ENCODE measurements at regions not wholly inside any gene's neighbourhood (a gene's known extent, or its start where the extent isn't known, plus 50 kb on each side); places are given as distances from the start of the nearest gene placed in this dataset.

DNA sequence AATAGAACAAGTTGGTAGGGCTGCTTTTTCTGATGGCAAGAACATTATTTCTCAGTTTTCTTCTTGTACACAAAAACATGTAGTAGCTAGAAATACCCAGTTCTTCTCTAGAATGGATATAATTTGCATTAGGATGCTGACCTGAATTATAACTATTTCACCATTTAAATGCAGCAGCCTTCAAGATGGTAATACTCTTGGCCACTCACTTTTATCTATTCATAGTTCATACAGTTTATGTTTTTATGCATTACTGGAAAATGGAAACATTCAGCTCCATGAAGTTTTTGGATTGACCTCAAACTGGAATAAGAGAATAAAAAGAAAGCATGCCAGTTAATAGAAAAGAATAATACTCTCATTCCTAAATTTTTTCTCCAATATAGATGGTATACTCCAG, 487.4 kb downstream of the PABPC4L start:
- Histone ChIP-seq H3K27ac (ENCODE audit: low read length) (peak overlapping the region; percentile 76), H4K20me1 (ENCODE audit: insufficient read depth) (no peaks in the 10 kb centered on the region), H3K27me3 (ENCODE audit: insufficient read depth, low read depth, low read length) (no peaks in the 10 kb centered on the region), H2AFZ (ENCODE audit: low read depth, low read length) (no peak overlapping the region), H3K4me3 (ENCODE audit: low read length) (no peak overlapping the region), H3K36me3 (ENCODE audit: insufficient read depth, low read length) (no peaks in the 10 kb centered on the region), H3K4me2 (ENCODE audit: low read length) (no peak overlapping the region), H3K9ac (ENCODE audit: low read length) (peak overlapping the region; percentile 30), H3K9me3 (ENCODE audit: low read length) (no peaks in the 10 kb centered on the region), H3K9me2 (ENCODE audit: insufficient read depth, low read length) (no peaks in the 10 kb centered on the region), H3K79me2 (replicated peaks; ENCODE audit: insufficient read depth, low read length) (no peaks in the 10 kb centered on the region), H3F3A (ENCODE audit: insufficient read depth, low read length, poor library complexity, severe bottlenecking) (no peaks in the 10 kb centered on the region)
- no peak for TF ChIP-seq TAF1 (IDR thresholded peaks at IDR 0.05; ENCODE audit: low read depth)
- TF ChIP-seq, protein P1, sequence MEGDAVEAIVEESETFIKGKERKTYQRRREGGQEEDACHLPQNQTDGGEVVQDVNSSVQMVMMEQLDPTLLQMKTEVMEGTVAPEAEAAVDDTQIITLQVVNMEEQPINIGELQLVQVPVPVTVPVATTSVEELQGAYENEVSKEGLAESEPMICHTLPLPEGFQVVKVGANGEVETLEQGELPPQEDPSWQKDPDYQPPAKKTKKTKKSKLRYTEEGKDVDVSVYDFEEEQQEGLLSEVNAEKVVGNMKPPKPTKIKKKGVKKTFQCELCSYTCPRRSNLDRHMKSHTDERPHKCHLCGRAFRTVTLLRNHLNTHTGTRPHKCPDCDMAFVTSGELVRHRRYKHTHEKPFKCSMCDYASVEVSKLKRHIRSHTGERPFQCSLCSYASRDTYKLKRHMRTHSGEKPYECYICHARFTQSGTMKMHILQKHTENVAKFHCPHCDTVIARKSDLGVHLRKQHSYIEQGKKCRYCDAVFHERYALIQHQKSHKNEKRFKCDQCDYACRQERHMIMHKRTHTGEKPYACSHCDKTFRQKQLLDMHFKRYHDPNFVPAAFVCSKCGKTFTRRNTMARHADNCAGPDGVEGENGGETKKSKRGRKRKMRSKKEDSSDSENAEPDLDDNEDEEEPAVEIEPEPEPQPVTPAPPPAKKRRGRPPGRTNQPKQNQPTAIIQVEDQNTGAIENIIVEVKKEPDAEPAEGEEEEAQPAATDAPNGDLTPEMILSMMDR (IDR thresholded peaks at IDR 0.05; ENCODE audit: poor library complexity, severe bottlenecking): no peak
- no peak for TF ChIP-seq POLR2AphosphoS5 (IDR thresholded peaks at IDR 0.05)
- no peak for TF ChIP-seq EP300 (conservative IDR thresholded peaks at IDR 0.05; ENCODE audit: poor library complexity, severe bottlenecking)
- TF ChIP-seq, protein P2, sequence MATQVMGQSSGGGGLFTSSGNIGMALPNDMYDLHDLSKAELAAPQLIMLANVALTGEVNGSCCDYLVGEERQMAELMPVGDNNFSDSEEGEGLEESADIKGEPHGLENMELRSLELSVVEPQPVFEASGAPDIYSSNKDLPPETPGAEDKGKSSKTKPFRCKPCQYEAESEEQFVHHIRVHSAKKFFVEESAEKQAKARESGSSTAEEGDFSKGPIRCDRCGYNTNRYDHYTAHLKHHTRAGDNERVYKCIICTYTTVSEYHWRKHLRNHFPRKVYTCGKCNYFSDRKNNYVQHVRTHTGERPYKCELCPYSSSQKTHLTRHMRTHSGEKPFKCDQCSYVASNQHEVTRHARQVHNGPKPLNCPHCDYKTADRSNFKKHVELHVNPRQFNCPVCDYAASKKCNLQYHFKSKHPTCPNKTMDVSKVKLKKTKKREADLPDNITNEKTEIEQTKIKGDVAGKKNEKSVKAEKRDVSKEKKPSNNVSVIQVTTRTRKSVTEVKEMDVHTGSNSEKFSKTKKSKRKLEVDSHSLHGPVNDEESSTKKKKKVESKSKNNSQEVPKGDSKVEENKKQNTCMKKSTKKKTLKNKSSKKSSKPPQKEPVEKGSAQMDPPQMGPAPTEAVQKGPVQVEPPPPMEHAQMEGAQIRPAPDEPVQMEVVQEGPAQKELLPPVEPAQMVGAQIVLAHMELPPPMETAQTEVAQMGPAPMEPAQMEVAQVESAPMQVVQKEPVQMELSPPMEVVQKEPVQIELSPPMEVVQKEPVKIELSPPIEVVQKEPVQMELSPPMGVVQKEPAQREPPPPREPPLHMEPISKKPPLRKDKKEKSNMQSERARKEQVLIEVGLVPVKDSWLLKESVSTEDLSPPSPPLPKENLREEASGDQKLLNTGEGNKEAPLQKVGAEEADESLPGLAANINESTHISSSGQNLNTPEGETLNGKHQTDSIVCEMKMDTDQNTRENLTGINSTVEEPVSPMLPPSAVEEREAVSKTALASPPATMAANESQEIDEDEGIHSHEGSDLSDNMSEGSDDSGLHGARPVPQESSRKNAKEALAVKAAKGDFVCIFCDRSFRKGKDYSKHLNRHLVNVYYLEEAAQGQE (IDR thresholded peaks at IDR 0.05; ENCODE audit: borderline replicate concordance): no peak
- TF ChIP-seq EZH2 (IDR thresholded peaks at IDR 0.05; ENCODE audit: borderline replicate concordance, insufficient read depth, low read length, poor library complexity, severe bottlenecking): no peak
- no peak for TF ChIP-seq RAD21 (conservative IDR thresholded peaks at IDR 0.05)
- no peak for TF ChIP-seq MXI1 (conservative IDR thresholded peaks at IDR 0.05; ENCODE audit: poor library complexity, severe bottlenecking)
- TF ChIP-seq SMC3 (conservative IDR thresholded peaks at IDR 0.05; ENCODE audit: poor library complexity): no peak

DNA sequence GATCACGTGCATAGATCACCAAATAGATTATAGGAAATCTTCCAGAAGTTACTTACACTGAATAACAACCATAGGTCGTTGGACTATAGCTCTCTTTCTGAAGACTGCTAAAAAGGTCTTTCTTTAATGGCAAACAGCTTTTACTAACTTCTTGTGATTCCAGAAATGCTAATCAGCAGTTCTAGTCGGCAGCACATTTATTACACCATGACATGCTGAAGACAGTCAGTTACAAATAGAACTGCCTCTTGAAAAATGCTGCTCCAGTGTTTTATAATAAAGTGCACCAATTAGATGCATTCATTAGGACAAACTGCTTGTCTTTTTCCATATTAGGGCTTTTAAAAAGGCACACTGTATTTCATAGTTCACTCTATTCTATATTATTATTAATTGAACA, 488.2 kb downstream of the PABPC4L start:
- H3K36me3 ChIP-seq (ENCODE audit: insufficient read depth, low read length): no peaks in the 10 kb centered on the region
- peak overlapping the region; percentile 30 for H3K9ac ChIP-seq (ENCODE audit: low read length)
- H3K9me3 ChIP-seq (ENCODE audit: low read length): no peaks in the 10 kb centered on the region
- H3F3A ChIP-seq (ENCODE audit: insufficient read depth, low read length, poor library complexity, severe bottlenecking): no peaks in the 10 kb centered on the region
- TF ChIP-seq TAF1 (IDR thresholded peaks at IDR 0.05; ENCODE audit: low read depth): no peak
- peak; percentile 43 for TF ChIP-seq POLR2AphosphoS5 (IDR thresholded peaks at IDR 0.05)
- TF ChIP-seq, protein P2 (IDR thresholded peaks at IDR 0.05; ENCODE audit: borderline replicate concordance): no peak
- TF ChIP-seq SMC3 (conservative IDR thresholded peaks at IDR 0.05; ENCODE audit: poor library complexity): no peak
- no peak for TF ChIP-seq EZH2 (IDR thresholded peaks at IDR 0.05; ENCODE audit: borderline replicate concordance, insufficient read depth, low read length, poor library complexity, severe bottlenecking)
- TF ChIP-seq EP300 (conservative IDR thresholded peaks at IDR 0.05; ENCODE audit: poor library complexity, severe bottlenecking): peak; percentile 36
- no peak for TF ChIP-seq MXI1 (conservative IDR thresholded peaks at IDR 0.05; ENCODE audit: poor library complexity, severe bottlenecking)
- TF ChIP-seq, protein P1 (IDR thresholded peaks at IDR 0.05; ENCODE audit: poor library complexity, severe bottlenecking): no peak
- TF ChIP-seq RAD21 (conservative IDR thresholded peaks at IDR 0.05): peak; percentile 16
- peak overlapping the region; percentile 76 for H3K27ac ChIP-seq (ENCODE audit: low read length)
- peak overlapping the region; percentile 46 for H3K4me3 ChIP-seq (ENCODE audit: low read length)
- H3K79me2 ChIP-seq (replicated peaks; ENCODE audit: insufficient read depth, low read length): no peaks in the 10 kb centered on the region
- H3K27me3 ChIP-seq (ENCODE audit: insufficient read depth, low read depth, low read length): no peaks in the 10 kb centered on the region
- no peaks in the 10 kb centered on the region for H4K20me1 ChIP-seq (ENCODE audit: insufficient read depth)
- H3K9me2 ChIP-seq (ENCODE audit: insufficient read depth, low read length): no peaks in the 10 kb centered on the region
- peak overlapping the region; percentile 43 for H3K4me2 ChIP-seq (ENCODE audit: low read length)
- H2AFZ ChIP-seq (ENCODE audit: low read depth, low read length): no peak overlapping the region

Data from neural cell (in vitro differentiated cells).